SK-N-MC (cell line): ENCODE measurements at regions not wholly inside any gene's neighbourhood (a gene's known extent, or its start where the extent isn't known, plus 50 kb on each side); places are given as distances from the start of the nearest gene placed in this dataset.

ENCODE experiments used
- DNase-seq: peaks from one replicate; pipeline ENCODE4 v3.0.0-alpha.2; 2011; ENCODE audit warnings: low read depth, low spot score
- H3K27ac ChIP-seq: fragments of 200-600 bp; sonication (generic); 2 replicates; pipeline ENCODE4 v1.5.1; 2016; ENCODE audit warnings: mixed run types
- H3K36me3 ChIP-seq: fragments of 200-600 bp; sonication (generic); 2 replicates; pipeline ENCODE4 v1.6.1; 2017; ENCODE audit warnings: antibody characterized with exemption, low read length, mixed read lengths; ENCODE audit not compliant: insufficient read depth
- H3K4me3 ChIP-seq: fragments of 200-600 bp; sonication (generic); 2 replicates; pipeline ENCODE4 v1.5.1; 2016
- H3K9ac ChIP-seq: fragments of 200-600 bp; sonication (generic); 2 replicates; pipeline ENCODE4 v1.8.0; 2017; ENCODE audit warnings: mixed run types, mixed read lengths; ENCODE audit not compliant: insufficient read length
- H3K9me3 ChIP-seq: fragments of 200-600 bp; sonication (generic); 2 replicates; pipeline ENCODE4 v1.6.1; 2017; ENCODE audit warnings: low read depth, mild to moderate bottlenecking, antibody characterized with exemption, low read length, moderate library complexity, mixed read lengths
- EZH2 ChIP-seq: fragments of 200-600 bp; sonication (generic); IDR thresholded peaks from one replicate; pipeline ENCODE4 v1.6.1; 2017; ENCODE audit warnings: antibody characterized with exemption
- FOXP2 ChIP-seq: optimal IDR thresholded peaks from 2 replicates; pipeline ENCODE3; 2011; ENCODE audit warnings: mild to moderate bottlenecking, moderate library complexity; ENCODE audit not compliant: insufficient read depth; ENCODE audit errors: extremely low read length, control extremely low read depth
- POLR2AphosphoS5 ChIP-seq: IDR thresholded peaks from 2 replicates; pipeline ENCODE4 v1.6.1; 2012; ENCODE audit warnings: mild to moderate bottlenecking, low read depth, low read length, borderline replicate concordance

GRCh38 chr18:26714739-26715138 is 150.8 kb downstream of the AQP4 start:
- TF ChIP-seq EZH2 (no peak), POLR2AphosphoS5 (no peak), FOXP2 (no peak)
- Histone ChIP-seq H3K9ac (no peak overlapping the region), H3K36me3 (no peaks in the 10 kb centered on the region), H3K27ac (no peak overlapping the region), H3K9me3 (no peaks in the 10 kb centered on the region), H3K4me3 (no peak overlapping the region)
- DNase-seq: no peak

- no peaks in the 10 kb centered on the region for H3K9me3 ChIP-seq
- no peaks in the 10 kb centered on the region for H3K36me3 ChIP-seq
- H3K27ac ChIP-seq: no peak overlapping the region
- no peak for DNase-seq
- no peak overlapping the region for H3K4me3 ChIP-seq
- no peak for TF ChIP-seq POLR2AphosphoS5
- TF ChIP-seq FOXP2: no peak
- no peak for TF ChIP-seq EZH2
- no peak overlapping the region for H3K9ac ChIP-seq
These were observed 153.8 kb downstream of the AQP4 start for GRCh38 chr18:26711756-26712155.

- no peak for DNase-seq
- Histone ChIP-seq H3K36me3 (no peaks in the 10 kb centered on the region), H3K9me3 (no peaks in the 10 kb centered on the region), H3K27ac (no peak overlapping the region), H3K9ac (no peak overlapping the region), H3K4me3 (no peak overlapping the region)
- TF ChIP-seq EZH2: no peak
- TF ChIP-seq FOXP2: no peak
- TF ChIP-seq POLR2AphosphoS5: no peak
These were observed 154.9 kb downstream of the AQP4 start for GRCh38 chr18:26710470-26711096.

GRCh38 chr18:26709897-26710296 is 155.6 kb downstream of the AQP4 start:
- no peak overlapping the region for H3K9ac ChIP-seq
- TF ChIP-seq EZH2 (no peak), POLR2AphosphoS5 (no peak), FOXP2 (no peak)
- DNase-seq: no peak

GRCh38 chr18:26708806-26709716 is 156.4 kb downstream of the AQP4 start:
- Histone ChIP-seq H3K27ac (no peak overlapping the region), H3K36me3 (no peaks in the 10 kb centered on the region), H3K4me3 (no peak overlapping the region), H3K9me3 (no peaks in the 10 kb centered on the region), H3K9ac (no peak overlapping the region)
- no peak for TF ChIP-seq POLR2AphosphoS5
- TF ChIP-seq FOXP2: no peak
- TF ChIP-seq EZH2: no peak
- no peak for DNase-seq

More at GRCh38 chr18:26709897-26710296, 155.6 kb downstream of the AQP4 start:
- no peak overlapping the region for H3K4me3 ChIP-seq
- no peaks in the 10 kb centered on the region for H3K36me3 ChIP-seq
- no peaks in the 10 kb centered on the region for H3K9me3 ChIP-seq
- no peak overlapping the region for H3K27ac ChIP-seq

- Histone ChIP-seq H3K27ac (no peak overlapping the region), H3K9me3 (no peaks in the 10 kb centered on the region), H3K4me3 (no peak overlapping the region), H3K9ac (no peak overlapping the region), H3K36me3 (no peaks in the 10 kb centered on the region)
- no peak for DNase-seq
- TF ChIP-seq FOXP2 (no peak), EZH2 (no peak), POLR2AphosphoS5 (no peak)
These were observed 158.6 kb downstream of the AQP4 start for GRCh38 chr18:26706911-26707351.

- H3K27ac ChIP-seq: no peak overlapping the region
- no peak for TF ChIP-seq EZH2
- no peak for TF ChIP-seq POLR2AphosphoS5
- TF ChIP-seq FOXP2: no peak
- H3K36me3 ChIP-seq: no peaks in the 10 kb centered on the region
- no peak for DNase-seq
- H3K9me3 ChIP-seq: no peaks in the 10 kb centered on the region
- no peak overlapping the region for H3K4me3 ChIP-seq
- no peak overlapping the region for H3K9ac ChIP-seq
These were observed 157.4 kb upstream of the KCTD1 start for GRCh38 chr18:26705757-26706156.

GRCh38 chr18:26703170-26703930 is 155.0 kb upstream of the KCTD1 start:
- Histone ChIP-seq H3K9ac (no peak overlapping the region), H3K4me3 (0 out of 2 replicates have a peak overlapping the region, but pooled peaks have one; percentile 28), H3K27ac (no peak overlapping the region), H3K36me3 (no peaks in the 10 kb centered on the region), H3K9me3 (no peaks in the 10 kb centered on the region)
- no peak for DNase-seq
- TF ChIP-seq FOXP2 (no peak), POLR2AphosphoS5 (no peak), EZH2 (no peak)
